ENCODE measurements at regions not wholly inside any gene's neighbourhood (a gene's known extent, or its start where the extent isn't known, plus 50 kb on each side); places are given as distances from the start of the nearest gene placed in this dataset.

DNA sequence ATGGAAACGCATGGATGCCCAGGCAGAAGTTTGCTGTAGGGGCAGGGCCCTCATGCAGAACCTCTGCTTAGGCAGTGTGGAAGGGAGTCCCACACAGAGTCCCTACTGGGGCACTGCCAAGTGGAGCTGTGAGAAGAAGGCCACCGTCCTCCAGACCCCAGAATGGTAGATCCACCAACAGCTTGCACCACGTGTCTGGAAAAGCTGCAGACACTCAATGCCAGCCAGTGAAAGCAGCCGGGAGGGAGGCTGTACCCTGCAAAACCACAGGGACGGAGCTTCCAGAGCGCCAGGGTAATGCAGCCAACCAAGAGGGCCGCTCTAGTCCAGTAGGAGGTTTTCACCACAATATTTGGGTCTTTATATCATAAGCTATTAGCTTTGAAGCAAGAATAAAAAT, 97.1 kb upstream of the IQSEC1 start:
- H3K4me1 Mint-ChIP-seq, result no peaks in the 10 kb centered on the region
- DNase-seq, result no peak
- H3K36me3 Mint-ChIP-seq, result no peaks in the 10 kb centered on the region
- peaks cover 2 to 7% (median 2%) of the 10 kb centered on the region in 3 donors for H3K27me3 Mint-ChIP-seq (ENCODE audit: low read depth in 3 of 3)
- H3K9me3 Mint-ChIP-seq, result no peaks in the 10 kb centered on the region
- no peak overlapping the region for H3K27ac Mint-ChIP-seq
- H3K4me3 Mint-ChIP-seq, result no peak overlapping the region

DNA sequence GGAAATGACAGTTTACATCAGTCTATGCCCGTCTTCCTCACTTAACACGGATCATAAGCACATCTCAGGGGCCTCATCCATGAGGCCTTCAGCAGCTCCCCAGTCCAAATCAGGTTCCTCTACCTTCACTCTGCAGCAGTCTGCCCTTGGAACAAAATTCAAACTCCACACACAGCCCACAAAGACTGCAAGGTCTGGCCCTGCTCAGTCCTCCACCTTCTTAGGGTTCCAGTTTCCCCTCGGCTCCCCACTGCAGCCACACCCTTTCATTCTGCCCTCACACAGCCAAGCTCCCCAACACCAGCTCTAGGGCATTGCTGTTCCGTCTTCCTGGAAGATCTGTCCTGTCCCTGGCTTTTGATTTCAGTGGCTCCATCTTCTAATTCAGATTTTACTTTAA, 95.2 kb upstream of the IQSEC1 start:
- Mint-ChIP-seq H3K36me3 (no peaks in the 10 kb centered on the region), H3K4me1 (no peaks in the 10 kb centered on the region), H3K27ac (no peak overlapping the region), H3K9me3 (no peaks in the 10 kb centered on the region), H3K4me3 (no peak overlapping the region), H3K27me3 (ENCODE audit: low read depth in 3 of 3) (peaks cover 0 to 7% (median 0%) of the 10 kb centered on the region in 3 donors)
- no peak for DNase-seq

- Mint-ChIP-seq H3K36me3 (no peaks in the 10 kb centered on the region), H3K27ac (no peak overlapping the region), H3K4me1 (no peaks in the 10 kb centered on the region), H3K9me3 (no peaks in the 10 kb centered on the region), H3K4me3 (no peak overlapping the region), H3K27me3 (ENCODE audit: low read depth in 3 of 3) (peaks cover 0 to 7% (median 3%) of the 10 kb centered on the region in 3 donors)
- DNase-seq, result no peak
Measured at GRCh38 chr3:13167829-13168228, 94.6 kb upstream of the IQSEC1 start.

DNA sequence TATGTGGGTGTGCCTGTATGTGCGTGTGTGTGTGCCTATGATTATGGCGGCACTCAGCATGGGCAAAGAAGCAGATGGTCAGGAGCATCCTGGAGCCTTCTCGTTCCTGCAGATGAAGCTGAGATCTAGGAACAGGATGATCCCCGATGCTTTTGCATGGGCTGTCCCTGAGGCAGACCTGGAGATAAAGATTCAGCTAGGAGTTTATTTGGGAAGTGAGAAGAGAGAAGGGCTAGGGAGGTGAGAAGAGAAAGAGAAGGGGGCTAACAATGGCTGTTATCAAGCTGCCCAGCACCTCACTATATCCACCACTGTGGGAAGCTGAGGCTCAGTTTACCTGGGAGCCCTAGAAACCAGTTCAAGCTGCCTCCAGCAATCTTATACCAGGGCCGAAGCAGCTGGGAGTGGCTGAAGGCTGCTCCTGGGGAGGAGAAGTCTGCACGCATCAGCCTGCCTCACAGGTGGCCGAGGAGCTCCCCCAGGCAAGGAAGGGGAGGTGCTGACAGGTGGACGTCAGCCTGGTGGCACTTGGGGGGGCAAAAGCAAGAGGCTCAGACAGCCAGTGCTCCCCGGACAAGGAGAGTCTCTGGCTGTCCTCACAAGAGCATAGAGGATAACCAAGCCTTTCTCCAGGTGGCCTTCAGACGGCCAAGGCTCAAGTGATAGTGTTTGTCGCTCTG, 94.0 kb upstream of the IQSEC1 start:
- H3K27ac Mint-ChIP-seq, result no peak overlapping the region
- DNase-seq, result no peak
- no peaks in the 10 kb centered on the region for H3K4me1 Mint-ChIP-seq
- no peaks in the 10 kb centered on the region for H3K9me3 Mint-ChIP-seq
- peaks cover 0 to 6% (median 5%) of the 10 kb centered on the region in 3 donors for H3K27me3 Mint-ChIP-seq (ENCODE audit: low read depth in 3 of 3)
- H3K4me3 Mint-ChIP-seq, result no peak overlapping the region
- no peaks in the 10 kb centered on the region for H3K36me3 Mint-ChIP-seq

GRCh38 chr3:13166243-13167063, 93.2 kb upstream of the IQSEC1 start:
- no peak for DNase-seq
- no peaks in the 10 kb centered on the region for H3K4me1 Mint-ChIP-seq
- no peaks in the 10 kb centered on the region for H3K9me3 Mint-ChIP-seq
- H3K27me3 Mint-ChIP-seq (ENCODE audit: low read depth in 3 of 3), result peaks cover 0 to 6% (median 5%) of the 10 kb centered on the region in 3 donors
- no peak overlapping the region for H3K4me3 Mint-ChIP-seq
- no peaks in the 10 kb centered on the region for H3K36me3 Mint-ChIP-seq
- H3K27ac Mint-ChIP-seq, result no peak overlapping the region

DNA sequence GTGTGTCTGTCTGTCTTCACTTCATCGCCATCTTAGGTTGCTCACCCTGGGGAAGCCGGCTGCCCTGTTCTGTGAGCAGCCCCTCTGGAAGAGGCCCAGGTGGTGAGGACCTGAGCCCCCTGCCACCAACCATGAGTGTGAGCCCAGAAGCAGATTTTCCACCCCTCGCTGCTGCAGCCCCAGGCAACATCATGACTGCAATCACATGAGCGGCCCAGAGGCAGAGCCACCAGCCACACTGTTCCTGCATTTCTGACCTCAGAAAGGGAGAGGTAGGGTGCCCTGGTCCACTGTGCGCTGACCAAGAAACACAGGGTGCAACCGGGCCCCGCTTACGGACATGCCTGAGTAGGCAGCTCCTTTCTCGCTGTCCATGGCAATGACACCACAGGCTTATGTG, 92.3 kb upstream of the IQSEC1 start:
- Mint-ChIP-seq H3K9me3 (no peaks in the 10 kb centered on the region), H3K27me3 (ENCODE audit: low read depth in 3 of 3) (peaks cover 0 to 9% (median 6%) of the 10 kb centered on the region in 3 donors), H3K36me3 (no peaks in the 10 kb centered on the region), H3K4me1 (no peaks in the 10 kb centered on the region), H3K27ac (no peak overlapping the region), H3K4me3 (no peak overlapping the region)
- no peak for DNase-seq

DNA sequence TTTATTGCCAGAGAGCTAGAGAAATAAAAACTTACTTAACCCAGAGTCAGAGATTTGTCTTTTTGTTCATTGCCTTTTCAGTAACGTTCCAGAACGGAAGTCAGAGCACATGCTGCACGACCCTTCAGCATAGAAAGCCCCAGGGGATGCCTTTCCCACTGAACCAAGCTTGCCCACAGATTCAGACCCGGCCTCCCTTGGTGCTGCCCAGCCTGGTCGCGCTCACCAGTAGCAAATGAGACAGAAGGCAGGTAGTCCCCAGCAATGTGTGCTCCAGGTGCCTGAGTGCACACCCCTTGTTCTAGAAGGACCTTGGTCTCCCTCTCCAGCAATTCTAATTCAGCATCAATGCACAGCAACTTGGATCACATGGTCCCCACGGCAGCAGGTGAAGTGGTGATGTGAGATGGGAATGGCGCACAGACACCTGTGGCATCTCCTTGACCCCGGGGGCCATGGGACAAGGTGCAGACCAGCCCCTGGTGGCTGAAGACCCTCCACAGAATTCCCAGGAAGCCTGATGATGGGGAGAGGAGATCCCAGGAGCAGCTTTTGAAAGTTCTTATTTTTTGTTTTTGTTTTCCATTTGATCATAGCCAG, 91.8 kb upstream of the IQSEC1 start:
- Mint-ChIP-seq H3K27me3 (ENCODE audit: low read depth in 3 of 3) (peaks cover 0 to 6% (median 6%) of the 10 kb centered on the region in 3 donors), H3K4me1 (no peaks in the 10 kb centered on the region), H3K36me3 (no peaks in the 10 kb centered on the region), H3K27ac (no peak overlapping the region), H3K4me3 (no peak overlapping the region), H3K9me3 (no peaks in the 10 kb centered on the region)
- no peak for DNase-seq

- Mint-ChIP-seq H3K4me1 (no peaks in the 10 kb centered on the region), H3K27ac (no peak overlapping the region), H3K4me3 (no peak overlapping the region), H3K27me3 (ENCODE audit: low read depth in 3 of 3) (peaks cover 0 to 6% (median 6%) of the 10 kb centered on the region in 3 donors), H3K36me3 (no peaks in the 10 kb centered on the region), H3K9me3 (no peaks in the 10 kb centered on the region)
- no peak for DNase-seq
Measured at GRCh38 chr3:13163848-13164382, 90.7 kb upstream of the IQSEC1 start.

DNA sequence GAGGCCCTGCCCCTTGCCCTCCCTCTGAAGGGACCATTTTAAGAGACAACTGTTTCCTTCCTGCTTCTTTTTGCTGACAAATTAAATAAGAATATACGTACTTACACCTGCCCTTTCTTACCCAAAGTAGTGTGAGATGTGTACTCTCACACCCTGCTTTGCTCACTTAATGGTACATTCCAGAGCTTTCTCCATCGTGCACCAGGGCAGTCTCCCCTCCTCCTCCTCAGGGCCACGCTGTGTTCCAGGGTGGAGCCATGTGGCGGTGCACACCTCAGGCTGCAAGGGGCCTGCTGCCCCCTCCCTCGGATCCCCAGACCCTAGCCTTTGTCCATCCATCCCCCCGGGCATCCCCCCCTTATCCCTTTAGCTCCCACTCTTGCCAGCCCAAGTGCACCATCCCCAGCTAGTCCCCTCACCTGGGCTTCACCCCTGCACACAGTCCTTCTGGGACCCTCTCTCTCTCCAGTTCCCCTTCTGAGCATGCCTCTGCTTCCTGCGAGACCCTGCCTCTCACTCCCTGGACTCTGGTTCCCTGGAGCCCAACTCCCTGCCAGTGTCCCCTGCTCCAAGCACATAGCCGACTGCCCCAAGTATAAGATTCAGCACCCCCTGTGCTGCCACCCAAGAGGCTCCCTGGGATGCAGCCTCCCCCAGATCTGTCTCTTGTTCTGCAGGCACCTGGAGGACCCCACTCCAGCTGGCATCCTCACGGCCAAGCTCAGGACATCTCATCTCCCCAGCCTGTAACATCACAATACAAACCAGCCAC, 89.5 kb upstream of the IQSEC1 start:
- DNase-seq, result no peak
- no peak overlapping the region for H3K4me3 Mint-ChIP-seq
- peaks cover 0 to 6% (median 4%) of the 10 kb centered on the region in 3 donors for H3K27me3 Mint-ChIP-seq (ENCODE audit: low read depth in 3 of 3)
- no peak overlapping the region for H3K27ac Mint-ChIP-seq
- no peaks in the 10 kb centered on the region for H3K4me1 Mint-ChIP-seq
- no peaks in the 10 kb centered on the region for H3K9me3 Mint-ChIP-seq
- H3K36me3 Mint-ChIP-seq, result no peaks in the 10 kb centered on the region

DNA sequence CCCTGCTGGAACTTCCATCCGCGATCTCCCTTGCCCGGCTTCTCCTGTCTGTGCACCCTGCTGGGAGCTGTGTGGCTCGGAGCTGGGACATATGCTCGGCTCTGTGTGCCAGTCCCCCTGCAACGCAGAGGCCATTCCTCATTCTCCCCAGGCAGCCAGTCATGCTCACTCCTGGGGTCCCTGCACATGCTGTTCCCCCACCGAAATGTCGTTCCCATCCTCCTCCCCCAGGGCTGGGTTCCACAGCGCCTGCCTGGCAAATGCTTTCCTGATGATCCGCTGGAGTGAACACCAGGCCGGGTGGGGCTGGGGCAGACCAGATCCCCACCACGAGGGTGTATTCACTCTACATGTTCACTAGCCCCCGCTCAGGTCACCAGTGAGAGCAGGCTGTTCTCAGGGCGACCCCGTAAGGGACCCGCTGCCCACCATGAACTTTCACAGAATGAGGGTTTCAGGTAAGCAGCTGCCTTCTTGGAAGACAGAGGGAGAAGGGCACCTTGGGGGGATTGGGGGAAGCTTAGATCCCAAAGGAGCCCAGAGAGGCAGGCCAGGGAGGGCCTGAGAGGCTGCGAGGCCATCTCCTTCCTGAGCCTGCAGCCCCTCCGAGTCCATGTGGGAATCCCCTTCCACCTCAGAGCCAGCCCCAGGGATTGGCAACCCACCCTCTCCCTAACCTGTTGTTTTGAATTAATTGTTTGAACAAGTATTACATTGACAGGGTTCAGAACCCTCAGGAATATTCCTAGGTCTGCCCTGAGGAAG, 88.7 kb upstream of the IQSEC1 start:
- Mint-ChIP-seq H3K27ac (no peak overlapping the region), H3K9me3 (peaks cover 0 to 2% (median 0%) of the 10 kb centered on the region in 6 donors), H3K4me3 (no peak overlapping the region), H3K27me3 (ENCODE audit: low read depth in 3 of 3) (peaks cover 0 to 6% (median 4%) of the 10 kb centered on the region in 3 donors), H3K36me3 (no peaks in the 10 kb centered on the region), H3K4me1 (no peaks in the 10 kb centered on the region)
- DNase-seq, result no peak

- Mint-ChIP-seq H3K27ac (no peak overlapping the region), H3K4me1 (no peaks in the 10 kb centered on the region), H3K4me3 (no peak overlapping the region), H3K27me3 (ENCODE audit: low read depth in 3 of 3) (peaks cover 3 to 6% (median 4%) of the 10 kb centered on the region in 3 donors), H3K36me3 (no peaks in the 10 kb centered on the region), H3K9me3 (peaks cover 0 to 3% (median under 1%) of the 10 kb centered on the region in 6 donors)
- DNase-seq, result no peak
Measured at GRCh38 chr3:13161021-13161759, 88.0 kb upstream of the IQSEC1 start.

DNA sequence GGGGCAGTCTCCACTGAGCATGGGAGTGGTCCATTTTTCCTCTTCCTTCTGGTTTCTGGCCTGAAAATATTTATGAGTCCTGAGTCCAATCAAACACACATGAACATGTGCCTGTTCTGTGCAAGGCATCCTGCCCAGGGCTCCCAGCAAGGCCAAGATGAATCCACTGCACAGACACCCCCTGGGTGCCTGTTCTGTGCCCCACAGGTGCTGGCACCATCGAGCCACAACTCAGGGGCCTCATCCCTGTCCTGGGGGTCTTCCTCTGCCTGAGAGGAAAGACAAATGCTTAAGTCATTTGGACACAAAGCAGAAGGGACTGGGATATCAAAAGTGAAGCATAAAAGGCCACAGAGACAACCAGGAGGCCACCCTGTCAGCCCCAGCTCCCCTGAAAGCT, 87.4 kb upstream of the IQSEC1 start:
- Mint-ChIP-seq H3K4me3 (no peak overlapping the region), H3K9me3 (peaks cover 0 to 5% (median 2%) of the 10 kb centered on the region in 6 donors), H3K27ac (no peak overlapping the region), H3K4me1 (no peaks in the 10 kb centered on the region), H3K27me3 (ENCODE audit: low read depth in 3 of 3) (peaks cover 3 to 6% (median 4%) of the 10 kb centered on the region in 3 donors), H3K36me3 (peaks cover 0 to under 1% (median 0%) of the 10 kb centered on the region in 3 donors)
- DNase-seq, result no peak

Data from immature natural killer cell (primary cell).